GM21619 (cell line): ENCODE measurements at regions not wholly inside any gene's neighbourhood (a gene's known extent, or its start where the extent isn't known, plus 50 kb on each side); places are given as distances from the start of the nearest gene placed in this dataset.

Experiments used
- ATAC-seq: cut with Tn5 transposase; IDR thresholded peaks from one replicate; pipeline ENCODE4 v1.9.1; 2021; ENCODE audit not compliant: unreplicated experiment

DNA sequence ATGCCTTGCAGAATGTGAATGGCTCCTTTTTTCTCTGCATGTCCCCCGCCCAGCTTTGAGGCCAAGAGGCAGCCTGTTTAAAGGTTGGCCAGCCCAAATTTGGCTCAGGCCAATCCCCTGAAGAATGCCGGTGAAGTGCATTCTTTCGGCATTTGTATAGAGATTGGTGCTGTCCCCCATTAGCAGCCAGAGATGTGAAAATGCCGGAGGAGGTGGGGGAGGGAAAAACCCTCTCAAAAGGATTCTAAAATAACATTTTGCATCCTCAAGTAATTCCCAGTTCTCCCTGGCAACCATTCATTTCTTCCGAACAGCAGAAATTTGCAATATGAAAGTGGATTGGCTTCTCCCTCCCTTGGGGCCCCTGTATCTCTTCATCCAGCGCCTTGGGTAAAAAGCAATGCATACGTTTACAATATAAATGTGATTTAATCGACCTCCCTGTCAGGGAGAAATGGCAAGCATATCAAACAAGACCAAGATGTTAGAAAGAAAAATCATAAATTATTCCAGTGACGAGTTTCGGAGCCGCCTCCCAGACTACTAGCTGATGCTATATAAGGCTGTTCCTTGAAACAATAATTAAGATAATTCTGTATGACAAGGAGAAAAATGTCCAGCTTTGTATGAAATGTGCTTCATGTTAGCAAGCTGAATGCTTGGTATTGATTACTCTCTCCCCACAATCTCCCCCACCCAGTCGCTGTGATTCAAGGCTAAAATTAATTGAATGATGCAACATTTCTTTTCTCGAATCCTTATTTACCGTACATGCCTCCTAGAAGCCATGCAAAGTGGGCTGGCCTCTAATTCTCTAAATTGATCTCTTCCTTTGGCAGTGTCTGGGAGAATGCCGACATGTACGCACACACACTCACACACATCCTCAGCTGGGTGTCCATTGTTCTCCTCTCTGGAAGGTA is 323.7 kb downstream of the RPS24 start:
- no peak for ATAC-seq

DNA sequence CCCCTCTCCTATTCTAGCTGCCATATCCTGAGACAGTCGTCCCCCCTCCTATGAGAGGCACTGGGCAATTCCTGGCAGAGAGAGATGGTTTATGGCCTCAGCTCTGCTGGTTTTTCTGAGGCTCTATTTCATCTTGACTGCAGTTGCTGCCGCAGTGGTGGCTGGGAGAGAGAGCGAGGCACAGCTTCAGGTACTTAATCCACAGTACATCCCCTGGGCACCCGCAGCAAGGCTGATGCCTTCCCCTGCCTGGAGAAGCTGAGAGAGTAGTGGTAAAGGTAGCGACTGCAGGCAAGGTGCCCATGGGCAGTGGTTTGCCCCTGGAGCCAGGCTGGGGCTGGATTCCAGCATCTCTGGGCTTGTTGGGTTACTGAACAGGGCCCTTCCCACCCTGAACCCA is 324.7 kb downstream of the RPS24 start:
- ATAC-seq, result no peak

DNA sequence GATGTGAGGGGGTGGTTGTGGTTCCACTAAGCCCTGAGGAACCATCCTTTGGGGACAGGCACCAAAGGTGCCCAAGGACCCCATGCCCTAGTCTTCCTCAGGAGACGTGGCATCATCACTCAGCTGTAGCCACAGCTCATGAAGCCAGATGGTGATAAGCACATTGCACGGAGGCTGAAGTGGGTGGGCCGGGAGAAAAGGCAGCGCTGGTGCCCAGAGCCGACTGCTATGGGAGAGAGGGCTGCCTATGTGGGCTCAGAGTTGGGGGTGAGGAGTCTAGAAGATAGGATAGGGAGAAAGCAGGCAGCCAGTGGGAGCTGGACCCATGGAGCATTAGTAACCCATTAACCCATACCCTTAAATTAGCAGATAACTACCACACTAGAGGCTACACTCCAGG is 325.3 kb downstream of the RPS24 start:
- ATAC-seq, result no peak

DNA sequence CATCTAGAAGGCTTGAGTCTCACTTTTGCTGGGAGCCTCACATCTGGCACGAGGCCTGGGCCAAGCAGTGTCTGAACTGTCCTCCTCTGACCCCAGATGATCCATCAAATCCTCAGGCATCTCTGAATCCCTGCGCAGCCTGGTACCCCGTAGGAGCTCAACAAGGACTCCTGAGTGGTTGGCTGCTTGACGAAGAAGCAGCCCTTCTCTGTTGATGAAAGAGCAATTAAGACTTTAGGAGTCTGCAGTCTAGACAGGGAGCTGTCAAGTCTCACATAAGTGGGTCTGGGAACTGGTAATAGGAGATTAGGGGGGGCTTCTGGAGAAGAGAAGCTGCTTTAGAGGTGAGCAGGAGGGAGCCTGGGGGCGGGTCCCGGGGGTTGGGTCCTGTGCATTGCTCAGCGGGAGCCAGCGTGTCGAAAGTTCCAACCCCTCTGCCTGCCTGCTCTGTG is 326.0 kb downstream of the RPS24 start:
- ATAC-seq, result no peak

DNA sequence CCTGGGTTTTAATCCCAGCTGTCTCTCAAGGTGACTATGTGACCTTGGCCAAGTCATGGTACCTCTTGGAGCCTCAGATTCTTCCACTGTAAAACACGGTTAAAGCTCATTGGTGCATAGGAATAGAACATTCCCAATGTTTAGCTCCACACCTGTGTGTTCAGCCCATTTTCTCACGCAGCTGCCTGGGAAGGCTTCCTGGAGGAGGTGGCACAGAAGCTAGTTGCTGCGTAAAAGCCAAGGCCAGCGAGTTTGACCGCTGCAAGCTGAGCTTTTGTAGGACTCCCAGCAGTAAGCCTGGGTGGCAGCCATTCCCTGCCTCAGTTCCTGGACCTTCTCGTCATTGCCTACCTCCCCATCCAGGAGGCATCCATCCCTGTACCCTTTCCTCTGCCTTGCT is 326.6 kb downstream of the RPS24 start:
- ATAC-seq, result no peak

DNA sequence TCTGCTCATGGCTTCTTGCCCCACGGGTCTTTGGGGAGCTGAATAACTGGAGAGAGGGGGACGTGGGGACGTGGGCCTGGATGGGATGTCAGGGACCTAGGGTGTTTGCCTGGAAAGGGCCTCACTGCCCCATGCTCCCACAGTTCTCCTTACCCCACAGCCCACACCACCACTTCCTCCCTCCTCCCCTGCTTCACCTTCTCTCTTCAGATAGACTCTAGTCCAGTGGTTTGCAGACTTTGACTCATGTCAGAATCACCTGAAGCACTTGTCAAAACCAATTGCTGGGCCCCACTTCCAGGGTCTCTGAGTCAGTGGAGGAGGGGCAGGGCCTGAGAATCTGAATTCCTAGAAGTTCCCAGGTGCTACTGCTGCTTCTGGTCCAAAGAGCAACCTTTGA is 327.4 kb downstream of the RPS24 start:
- ATAC-seq, result no peak

DNA sequence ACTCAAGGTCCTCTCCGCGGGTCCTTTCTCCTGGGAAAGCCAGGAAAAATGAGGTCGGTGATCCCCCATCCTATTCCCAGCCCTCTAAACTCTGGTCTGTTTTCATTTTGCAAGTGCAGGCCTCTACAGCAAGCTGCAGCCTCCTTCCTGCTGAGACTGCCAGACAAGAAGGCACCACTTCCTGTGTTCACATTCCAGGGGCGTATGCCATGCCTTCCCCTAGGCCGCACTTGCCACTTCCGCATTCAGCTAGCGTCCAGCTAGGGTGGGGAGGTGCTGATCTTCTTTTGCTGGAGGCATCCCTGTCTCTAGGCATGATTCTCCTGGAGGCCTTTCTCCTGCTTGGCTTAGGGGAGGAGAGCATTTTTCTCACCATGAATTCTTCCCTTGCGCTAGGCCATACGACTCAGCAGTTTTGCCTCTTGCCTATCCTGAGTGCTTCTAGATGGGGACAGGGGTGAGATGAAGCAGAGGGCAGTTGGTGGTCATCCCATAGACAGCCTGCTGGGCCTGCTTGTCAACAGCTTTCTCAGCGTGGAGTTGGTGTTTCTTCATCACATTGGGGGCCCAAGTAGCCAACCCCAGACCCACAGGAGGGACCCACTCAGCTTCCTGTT is 328.9 kb downstream of the RPS24 start:
- ATAC-seq, result no peak

DNA sequence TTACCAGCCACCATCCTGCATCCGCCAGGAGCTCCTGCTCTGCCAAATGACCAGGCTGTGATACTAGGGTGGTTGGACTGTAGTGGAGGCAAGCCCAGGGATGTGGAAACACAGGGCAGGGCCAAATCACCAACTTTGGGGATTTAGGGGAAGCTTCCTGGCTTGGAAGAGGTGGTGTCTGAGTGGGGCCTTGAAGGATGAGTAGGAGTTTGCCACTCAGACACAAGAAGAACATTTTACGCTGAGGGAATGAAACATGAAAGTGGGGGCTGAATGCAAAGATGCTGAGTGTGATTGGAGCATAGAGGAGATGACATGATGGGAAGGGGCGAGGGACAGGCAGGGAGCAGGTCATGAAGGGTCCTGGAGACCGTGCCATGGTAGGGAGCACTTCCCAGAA is 329.5 kb downstream of the RPS24 start:
- no peak for ATAC-seq

DNA sequence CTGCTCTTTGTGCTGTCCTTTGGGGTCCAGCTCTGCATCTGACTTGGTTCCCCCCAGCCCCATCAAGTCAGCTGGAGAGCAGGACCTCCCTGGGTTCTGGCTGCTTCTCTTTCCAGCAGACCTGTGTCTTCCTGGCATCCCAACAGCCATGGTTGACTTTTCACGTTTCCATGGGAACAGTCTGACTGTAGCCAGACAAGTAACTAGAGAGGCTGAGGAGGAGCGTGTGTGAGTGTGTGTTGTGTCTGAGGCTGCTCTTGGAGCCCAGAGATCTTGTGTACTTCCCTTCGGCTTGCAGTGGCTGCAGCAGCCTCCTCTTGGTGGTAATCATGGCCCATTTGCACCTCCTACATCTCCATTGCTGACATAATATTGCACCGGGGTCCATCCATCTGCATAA is 332.0 kb downstream of the RPS24 start:
- ATAC-seq, result no peak

DNA sequence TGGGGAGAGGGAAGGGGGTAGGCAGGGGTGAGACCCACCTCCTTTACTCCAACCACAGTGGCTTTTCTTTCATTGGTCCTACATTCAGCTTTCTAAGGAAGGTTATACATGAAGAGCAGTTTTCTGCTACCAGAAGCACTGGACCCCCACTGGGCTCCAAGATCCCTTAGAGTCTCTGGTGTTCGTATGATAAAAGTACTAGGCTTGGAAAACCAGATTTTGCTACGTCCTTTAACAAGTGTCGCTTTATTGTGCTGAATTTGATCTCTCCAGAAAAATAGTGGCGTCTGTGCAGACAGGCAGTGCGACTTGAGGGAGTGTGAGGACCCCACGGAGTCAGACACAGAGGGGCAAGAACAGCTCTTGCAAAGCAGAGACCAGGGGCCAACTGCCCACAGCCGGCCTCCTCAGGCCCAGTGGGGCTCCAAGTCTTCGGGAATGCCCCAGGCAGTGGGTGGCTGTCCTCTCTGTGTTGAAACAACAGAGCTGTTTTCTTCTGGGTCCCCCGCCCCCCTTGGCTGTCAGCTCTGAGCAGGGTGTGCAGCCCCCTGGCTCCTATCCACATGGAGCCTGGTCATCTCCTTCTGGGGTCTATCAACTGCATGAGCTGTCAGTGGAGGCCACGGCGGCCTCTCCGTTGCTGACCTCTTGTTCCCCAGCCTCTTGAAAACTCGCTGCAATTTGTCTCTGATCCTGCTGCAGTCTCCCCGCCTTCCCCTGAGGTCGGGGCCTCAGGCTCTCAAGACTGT is 333.2 kb downstream of the RPS24 start:
- no peak for ATAC-seq

DNA sequence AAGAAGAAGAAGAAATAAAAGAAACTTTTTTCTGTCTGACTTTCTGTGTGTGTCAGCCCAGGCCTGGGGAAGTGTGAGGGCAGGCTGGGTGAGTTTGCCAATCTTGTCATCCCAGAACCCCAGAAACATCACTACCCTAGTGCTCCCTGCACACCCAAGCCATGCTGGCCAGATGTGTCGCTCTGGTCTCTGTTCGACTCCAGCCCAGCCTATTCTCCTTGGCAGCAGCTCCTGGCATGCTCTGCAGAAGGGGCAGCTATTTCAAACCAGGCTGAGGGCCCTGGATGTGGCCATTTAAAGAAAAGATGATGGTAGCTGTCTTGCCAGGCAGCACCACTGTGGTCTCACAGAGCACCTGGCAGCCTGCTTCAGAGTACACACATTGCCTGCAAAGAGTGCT is 334.1 kb downstream of the RPS24 start:
- no peak for ATAC-seq

DNA sequence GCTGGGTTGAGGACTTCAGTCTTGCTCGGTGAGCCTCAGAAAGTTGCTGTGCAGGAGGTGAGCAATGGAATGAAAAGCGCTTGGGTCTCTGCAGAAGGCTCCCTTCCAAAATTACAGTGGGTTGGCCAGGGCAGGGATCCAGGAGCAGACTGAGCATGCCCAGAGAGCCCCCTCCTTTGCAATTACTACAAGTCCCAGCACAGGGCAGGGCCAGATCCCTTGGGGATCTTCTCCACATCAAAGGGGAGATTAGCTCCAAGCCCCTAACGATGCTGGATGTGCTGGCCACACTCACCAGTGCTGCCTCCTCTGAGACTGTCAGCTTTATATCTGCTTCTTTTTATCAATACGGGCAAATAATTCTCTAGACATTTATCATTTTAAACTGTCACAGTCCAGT is 337.5 kb downstream of the RPS24 start:
- no peak for ATAC-seq

DNA sequence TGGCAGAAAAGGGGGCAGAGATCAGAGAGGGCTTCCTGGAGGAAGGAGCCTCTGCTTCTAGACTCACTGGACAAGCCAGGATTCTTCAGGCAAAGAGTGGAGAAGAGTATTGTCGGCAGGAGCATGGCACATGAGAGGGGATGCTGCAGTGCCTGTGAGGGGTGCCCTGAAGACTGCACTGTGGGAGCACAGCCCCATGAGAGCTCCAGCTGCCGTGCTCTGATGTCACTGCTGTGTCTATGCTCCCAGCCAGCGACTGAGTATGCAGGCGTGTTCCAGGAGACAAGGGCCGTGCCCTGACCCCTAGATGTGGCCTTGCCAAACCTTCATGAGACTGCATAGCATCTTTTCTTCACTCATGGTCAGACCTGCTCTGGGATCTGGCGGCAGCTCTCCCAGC is 339.1 kb downstream of the RPS24 start:
- ATAC-seq, result no peak

DNA sequence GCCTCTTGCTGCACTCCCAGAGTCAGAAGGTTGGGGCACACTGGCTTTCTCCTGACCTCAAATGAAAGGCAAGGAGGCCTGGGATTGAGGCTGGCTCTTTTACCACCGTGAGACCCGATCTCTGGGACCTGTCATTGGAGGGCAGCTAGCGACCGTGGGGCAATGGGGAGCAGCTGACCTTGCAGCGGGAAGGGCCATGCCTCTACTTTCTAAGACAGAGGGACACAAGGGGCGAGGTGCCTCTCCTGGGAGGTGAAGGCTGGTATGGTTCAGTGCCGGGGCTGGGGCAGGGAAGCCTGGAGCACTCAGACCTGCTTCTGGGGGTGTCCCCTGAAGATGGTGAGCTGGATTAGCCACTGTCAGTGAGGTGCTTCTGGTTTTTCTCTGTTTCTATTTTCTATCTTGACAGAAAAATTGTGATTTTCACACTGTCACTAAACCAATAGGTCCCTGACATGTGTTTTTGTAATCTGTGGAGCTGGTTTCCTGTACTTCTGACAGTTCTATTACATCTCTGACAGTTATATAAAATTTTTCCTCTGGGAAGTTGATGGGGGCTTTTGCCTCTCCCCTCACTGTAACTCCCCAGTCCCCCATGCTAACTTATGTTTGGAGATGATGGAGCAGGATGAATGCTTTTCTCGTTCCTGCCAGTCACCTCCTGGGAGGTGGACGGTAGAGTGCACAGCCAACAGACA is 340.8 kb downstream of the RPS24 start:
- ATAC-seq, result no peak

DNA sequence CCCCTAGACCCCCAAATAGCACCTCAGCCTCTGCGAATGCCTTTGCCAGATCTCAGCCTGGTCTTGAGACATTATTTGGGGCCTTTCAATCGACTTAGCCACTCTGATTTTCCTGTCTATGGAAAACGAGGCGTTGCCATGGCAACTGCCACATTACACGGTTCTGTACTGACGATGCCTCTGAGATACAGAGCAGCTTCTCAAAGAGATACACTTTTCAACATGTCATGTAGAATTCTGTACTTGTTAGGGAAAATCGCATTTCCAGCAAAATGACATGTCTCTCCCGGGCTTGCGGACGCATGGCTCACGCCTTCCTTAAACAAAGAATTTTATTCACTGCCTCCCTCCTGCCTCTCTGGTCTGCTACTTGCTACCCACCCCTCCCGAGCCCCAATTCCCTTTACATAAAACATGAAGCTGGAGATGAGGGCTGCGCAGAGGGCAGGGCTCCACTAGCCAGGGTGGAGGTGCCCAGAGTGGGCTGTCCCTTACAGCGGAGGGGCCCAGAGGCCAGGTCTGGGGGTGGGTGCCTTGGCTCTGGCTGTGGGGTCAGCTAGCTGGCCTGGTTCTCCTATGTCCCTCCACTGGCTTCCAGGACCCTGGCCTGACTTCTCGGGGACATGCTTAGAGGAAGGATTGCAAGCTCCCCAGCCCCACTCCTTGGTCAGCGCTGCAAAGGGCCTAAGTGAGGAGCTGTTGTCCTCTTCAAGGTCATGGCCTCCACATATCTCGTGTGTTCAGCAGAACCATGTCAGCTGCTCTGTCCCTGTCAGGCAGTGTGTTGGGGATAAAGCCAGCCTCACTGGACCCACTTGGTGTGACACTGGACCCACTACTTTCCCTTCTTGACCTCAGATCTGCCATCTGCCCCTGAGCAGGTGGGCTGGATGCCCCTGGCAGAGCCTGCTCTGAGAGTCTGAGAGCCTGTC is 342.5 kb downstream of the RPS24 start:
- no peak for ATAC-seq

DNA sequence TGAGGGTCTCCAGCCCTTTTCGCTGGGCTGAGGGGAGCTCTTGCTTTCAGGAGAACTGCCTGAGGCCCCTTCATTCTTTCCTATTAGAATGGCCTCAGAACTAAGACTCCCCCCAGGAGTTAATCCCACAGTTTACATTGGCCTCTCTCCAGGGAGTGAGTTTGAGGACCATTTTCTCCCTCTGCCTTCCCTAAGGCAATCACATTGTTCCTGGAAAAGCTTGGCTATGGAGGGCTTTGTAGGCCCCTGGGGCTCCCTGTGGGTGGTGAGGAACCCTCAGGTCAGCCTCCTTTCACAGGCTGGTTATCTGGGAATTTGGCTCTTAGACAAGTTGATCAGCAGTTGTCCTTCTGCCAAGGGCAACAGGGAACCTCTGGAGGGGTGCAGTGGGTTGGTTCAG is 343.7 kb downstream of the RPS24 start:
- ATAC-seq, result no peak

DNA sequence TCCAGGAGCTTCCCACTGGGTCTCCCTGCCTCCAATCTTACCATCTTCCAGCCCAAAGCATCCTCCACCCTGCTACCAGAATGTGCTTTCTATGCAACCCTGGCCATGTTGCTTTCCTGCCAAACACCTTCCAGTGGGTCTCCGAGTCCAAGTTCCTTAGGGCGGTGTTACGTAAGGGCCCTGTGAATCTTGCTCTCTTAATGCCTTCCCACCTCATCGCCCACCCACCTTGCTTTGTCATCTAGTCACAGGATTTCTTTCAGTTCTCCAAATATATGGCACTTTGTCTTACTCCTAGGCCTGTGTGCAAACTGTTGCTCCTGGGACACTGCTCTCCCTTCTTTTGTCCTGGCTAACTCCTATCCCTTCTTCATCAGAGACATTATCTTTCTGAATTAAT is 344.5 kb downstream of the RPS24 start:
- ATAC-seq, result no peak

DNA sequence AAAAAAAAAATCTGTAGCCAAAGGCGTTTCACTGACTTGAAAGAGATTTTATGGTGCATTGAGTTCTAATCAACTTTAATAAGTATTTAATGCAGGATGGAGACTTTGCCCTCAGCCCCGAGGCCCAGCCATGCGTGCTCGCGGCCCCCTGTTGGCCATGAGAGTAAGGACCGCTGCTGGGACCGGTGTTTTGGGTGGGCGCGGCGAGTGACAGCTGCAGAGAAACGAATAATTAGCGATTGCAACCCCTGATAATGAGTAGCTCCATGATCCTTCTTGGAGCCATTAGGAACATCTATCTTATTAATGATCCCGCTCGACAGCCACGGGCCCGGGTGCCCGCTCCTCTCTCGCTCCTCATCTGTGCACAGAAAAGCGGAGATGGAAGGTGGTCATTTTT is 347.4 kb downstream of the RPS24 start:
- no peak for ATAC-seq

DNA sequence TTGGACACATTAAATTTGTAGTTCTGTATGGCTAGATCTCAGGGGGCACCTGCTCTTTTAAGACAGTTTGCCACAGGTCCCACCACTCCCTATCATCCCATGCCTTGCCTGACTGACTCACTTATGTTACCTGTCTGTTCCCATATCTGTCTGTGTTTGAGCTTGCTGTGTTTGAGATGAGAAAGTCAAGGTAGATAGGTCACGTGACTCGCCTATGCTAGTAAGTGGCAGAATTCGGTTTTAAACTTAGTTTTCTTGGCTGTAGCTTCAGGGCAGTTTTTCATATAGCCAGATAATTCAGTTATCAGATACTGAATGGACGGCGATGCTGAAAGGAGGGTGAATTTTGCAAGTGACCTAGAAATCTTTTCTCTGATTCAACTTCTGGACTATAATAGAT is 348.4 kb downstream of the RPS24 start:
- no peak for ATAC-seq

DNA sequence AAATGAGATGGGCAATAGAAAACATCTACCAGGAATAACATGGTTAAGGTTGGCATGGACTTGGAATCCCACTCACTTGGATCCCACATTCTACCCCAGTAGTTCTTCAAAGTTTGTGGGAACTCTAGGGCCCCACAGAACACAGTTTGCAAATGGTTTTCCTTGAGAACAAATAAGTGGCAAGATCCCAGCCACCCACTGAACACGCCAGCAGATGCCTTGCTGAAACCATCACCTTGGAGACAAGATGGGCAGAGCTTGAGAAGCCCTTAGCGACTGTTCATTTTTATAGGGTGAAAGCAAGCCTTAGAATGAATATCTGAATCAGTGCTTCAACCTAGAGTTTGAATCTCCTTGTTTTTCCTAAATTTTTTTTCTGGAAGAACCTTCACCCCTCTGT is 349.1 kb downstream of the RPS24 start:
- ATAC-seq, result no peak
